GM19452 (cell line): ENCODE measurements at regions not wholly inside any gene's neighbourhood (a gene's known extent, or its start where the extent isn't known, plus 50 kb on each side); places are given as distances from the start of the nearest gene placed in this dataset.
"Not testable (repeated sequence)": the region's sequence is repeated elsewhere in the genome, so short reads cannot be mapped to it uniquely, and the experiment has no call there.

Experiments
- ATAC-seq: cut with Tn5 transposase; IDR thresholded peaks from one replicate; pipeline ENCODE4 v1.9.1; 2021; ENCODE audit not compliant: unreplicated experiment

GRCh38 chr5:163692091-163692490, 186.7 kb downstream of the MAT2B start:
- no peak for ATAC-seq

DNA sequence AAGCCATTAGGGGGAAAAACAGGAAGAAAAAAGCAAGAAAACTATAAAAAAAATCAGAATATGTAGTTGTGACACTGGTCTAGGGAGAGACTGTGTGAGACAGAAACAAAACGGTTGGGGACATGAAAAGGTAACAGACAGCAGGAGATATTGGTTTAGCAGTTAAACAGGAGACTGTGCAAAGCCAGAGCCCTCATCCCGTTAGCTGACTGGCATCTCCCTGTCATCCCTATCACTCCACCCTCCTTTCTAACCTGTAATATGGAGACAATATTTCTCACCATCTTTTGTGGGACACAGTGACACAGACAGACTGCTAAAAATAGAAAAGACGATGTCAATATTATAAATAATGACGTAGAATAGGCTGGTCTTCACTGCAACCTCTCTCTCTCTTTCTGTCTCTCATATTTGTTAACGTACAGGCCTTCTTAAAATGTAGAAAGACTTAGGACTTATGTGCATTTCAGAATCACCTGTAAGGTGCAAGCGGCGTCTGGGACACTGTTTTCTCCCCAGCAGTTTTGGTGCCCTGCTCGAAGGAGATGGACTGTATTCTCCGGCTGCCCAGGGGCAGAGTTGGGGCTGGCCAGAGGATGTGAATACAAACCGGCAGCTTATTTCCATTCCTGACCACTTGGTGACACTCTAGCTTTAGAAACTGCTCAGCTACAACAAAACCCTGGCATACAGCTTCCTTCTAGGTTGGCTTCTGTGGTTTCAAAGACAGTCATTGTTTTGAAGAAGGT, 190.6 kb downstream of the MAT2B start:
- ATAC-seq = peak; percentile 98

DNA sequence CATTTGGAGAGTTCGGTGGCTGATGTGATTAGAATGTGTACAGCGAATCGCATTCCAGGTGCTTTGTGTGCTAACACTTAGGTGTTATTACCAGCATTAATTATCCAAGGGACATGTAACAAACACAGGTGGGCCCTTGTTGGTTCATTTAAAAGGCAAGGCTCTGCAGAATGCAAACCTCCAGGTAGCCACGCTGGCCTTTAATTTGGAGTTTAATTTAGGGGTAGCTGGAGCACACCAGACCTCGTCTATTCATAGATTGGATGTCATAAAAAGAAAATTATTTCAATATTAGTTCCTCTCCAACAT, 191.1 kb downstream of the MAT2B start:
- ATAC-seq = no peak

GRCh38 chr5:163706053-163706771, 200.8 kb downstream of the MAT2B start:
- ATAC-seq = no peak

GRCh38 chr5:163712011-163712410, 206.6 kb downstream of the MAT2B start:
- ATAC-seq = no peak

GRCh38 chr5:163718272-163718671, 212.9 kb downstream of the MAT2B start:
- no peak for ATAC-seq

DNA sequence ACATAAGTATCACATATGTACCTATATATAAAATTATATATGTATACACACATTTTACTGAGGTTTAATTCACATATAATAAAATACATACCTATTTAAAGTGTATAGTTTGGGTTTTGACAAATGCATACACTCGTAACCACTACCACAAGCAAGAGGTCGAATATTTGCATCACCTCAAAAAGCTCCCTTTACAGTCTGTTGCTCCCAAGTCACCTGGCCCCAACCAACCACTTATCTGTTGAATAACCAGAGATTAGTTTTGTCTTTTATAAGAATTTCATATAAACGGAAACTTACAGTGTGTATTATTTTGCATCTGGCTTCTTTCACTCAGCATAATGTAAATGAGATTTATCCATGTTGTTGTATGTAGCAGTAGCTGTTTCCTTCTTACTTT, 218.9 kb downstream of the MAT2B start:
- ATAC-seq = no peak

DNA sequence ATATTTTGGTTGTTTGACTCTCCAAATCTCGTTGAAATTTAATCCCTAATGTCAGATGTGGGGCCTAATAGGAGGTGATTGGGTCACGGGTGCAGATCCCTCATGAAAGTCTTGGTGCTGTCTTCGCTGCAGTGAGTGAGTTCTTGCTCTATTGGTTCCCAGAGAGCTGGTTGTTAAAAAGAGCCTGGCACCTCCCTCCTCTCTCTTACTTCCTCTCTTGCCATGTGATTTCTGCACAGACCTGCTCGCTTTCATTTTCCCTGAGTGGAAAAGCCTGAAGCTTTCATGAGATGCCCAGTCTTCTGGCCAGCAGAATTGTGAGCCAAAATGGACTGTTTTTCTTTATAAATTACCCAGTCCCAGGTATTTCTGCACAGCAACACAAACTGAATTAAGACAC, 221.6 kb downstream of the MAT2B start:
- ATAC-seq = peak; percentile 88

DNA sequence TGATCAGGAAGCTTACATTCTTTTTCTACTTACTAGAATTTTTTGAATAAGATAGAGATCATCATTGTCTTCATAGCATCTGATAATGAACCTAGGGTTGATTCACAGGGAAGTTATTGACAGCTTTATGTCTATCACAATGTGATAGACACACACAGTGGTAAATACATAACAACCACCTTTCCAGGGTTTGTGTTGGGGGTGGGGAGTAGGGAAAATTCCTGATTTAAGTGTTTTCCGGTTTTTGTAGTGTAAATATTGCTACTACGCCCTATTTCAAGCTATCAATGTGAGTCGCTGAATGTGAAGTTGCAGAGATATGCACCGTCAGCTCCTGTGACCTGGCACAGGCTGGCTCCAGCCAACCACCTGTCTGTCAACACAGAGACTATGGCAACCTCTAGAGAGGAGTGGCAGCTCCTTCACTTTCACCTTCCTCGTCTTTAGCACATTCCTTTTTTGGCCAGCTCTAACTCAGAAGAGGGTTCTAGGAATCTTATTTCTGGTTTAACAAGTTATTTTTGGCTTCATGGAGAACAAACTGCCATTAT, 224.9 kb downstream of the MAT2B start:
- ATAC-seq = no peak

GRCh38 chr5:163731256-163731655, 225.8 kb downstream of the MAT2B start:
- no peak for ATAC-seq

DNA sequence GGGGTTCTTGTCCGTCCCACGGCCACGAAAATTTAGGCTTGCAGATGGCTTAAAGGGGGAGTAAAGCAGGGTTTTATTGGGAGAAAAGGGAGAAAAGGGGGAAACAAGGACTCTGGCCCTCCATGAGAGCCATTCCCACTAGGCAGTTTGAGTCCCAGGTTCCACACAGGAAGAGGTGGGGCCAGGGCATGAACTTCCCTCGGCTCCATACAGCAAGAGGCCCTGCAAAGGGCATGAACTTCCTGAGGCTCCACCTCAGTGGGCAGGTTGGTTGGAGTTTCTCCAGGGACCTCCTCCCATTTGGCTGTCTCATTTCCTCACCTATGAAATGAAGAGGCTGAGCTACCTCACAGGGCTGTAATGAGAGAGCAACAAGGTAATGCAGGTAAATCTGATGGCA, 229.7 kb downstream of the MAT2B start:
- no peak for ATAC-seq

- ATAC-seq = no peak
Observed at GRCh38 chr5:163747586-163747985, 242.2 kb downstream of the MAT2B start.

DNA sequence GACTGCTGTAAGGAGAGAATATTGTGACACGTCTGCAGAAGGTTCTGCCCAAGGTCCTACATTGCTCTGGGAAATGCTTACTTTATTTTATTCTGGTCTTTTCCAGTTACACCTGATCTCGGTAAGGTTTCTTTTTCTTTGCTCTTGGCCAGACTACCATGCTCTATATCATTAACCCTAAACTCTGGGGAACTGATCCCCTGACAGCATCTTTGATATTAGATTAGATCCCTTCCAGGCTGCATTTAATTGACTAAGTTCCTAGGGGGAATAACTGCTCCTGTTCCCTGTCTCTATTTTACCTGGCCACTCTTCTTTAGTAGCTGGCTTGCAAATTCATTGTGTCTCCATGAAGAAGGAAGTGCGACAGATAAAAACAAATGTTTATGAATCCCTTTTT, 243.5 kb downstream of the MAT2B start:
- ATAC-seq = no peak

- ATAC-seq = not testable (repeated sequence)
Observed at GRCh38 chr5:163750415-163750814, 245.0 kb downstream of the MAT2B start.

- no peak for ATAC-seq
Observed at GRCh38 chr5:163755505-163755904, 250.1 kb downstream of the MAT2B start.

GRCh38 chr5:163756170-163756569, 250.8 kb downstream of the MAT2B start:
- no peak for ATAC-seq

DNA sequence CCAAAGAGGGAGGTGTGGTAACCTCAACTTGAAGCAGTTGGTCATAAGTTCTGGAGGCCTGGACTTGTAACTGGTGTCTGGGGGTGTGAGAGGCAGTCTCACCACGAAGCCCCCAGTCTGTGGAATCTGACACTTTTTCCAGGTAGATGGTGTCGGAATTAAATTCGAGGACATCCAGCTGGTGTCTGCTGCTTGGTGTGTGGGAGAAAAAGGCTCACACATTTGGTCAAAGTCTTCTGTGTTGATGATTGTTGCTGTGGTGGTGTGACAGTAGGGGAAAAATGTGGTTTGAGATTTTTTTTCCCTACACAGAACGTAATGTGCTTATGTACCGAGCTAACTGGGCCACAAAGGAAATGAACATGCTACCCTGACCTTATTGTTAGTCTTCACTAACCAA, 251.9 kb downstream of the MAT2B start:
- ATAC-seq = no peak

DNA sequence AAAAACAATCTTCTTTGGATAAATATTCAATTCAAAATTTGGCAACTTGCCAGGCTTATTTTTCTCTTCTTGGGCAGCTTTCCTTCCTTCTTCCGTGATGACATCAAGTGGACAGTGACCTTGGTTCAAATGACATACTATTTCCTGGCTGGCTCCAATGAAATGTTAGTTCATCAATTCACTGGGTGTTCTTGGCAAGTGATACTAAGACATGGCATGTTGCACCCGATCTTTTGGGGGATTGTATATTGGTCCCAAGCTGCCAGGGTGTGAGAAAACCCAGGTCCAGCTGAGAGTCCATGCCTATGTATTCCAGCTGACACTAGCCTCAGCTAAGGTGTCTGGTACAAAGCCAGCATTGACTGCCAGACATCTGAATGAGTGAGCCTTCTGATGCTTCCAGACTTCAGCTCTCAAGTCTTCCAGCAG, 252.9 kb downstream of the MAT2B start:
- ATAC-seq = no peak

DNA sequence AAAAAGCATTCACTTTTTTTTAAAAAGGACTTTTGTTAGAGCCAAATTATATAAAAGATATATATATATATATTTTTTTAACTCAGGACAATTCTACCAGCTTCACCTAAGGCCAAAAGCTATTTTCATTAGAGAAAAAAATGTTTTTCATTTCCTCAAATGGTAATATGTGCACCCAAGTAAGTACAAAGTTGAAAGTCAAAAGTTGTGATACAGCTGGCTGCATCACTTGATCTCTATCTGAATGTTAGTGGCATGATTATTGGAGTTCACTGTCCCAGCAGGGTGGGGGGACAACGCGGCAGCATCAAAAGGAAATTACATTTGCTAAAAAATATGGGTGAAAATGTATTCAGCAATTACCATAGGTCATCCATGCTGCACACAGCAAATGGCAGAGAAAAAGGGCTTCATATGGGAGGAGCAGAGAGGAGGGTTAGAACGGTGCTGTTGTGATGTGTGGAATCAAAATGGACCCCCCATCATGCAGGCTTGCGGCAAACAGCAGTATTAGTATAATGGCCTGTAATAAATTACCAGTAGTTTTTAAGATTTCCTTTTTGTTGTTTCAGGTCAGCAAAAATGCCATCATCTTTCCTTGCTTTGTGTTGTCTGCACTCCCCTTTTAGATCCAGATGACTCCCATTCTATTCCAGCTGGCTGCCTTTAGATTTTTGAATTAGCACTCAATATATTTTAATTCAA, 253.7 kb downstream of the MAT2B start:
- no peak for ATAC-seq

- no peak for ATAC-seq
Observed at GRCh38 chr5:163760498-163760897, 255.1 kb downstream of the MAT2B start.

DNA sequence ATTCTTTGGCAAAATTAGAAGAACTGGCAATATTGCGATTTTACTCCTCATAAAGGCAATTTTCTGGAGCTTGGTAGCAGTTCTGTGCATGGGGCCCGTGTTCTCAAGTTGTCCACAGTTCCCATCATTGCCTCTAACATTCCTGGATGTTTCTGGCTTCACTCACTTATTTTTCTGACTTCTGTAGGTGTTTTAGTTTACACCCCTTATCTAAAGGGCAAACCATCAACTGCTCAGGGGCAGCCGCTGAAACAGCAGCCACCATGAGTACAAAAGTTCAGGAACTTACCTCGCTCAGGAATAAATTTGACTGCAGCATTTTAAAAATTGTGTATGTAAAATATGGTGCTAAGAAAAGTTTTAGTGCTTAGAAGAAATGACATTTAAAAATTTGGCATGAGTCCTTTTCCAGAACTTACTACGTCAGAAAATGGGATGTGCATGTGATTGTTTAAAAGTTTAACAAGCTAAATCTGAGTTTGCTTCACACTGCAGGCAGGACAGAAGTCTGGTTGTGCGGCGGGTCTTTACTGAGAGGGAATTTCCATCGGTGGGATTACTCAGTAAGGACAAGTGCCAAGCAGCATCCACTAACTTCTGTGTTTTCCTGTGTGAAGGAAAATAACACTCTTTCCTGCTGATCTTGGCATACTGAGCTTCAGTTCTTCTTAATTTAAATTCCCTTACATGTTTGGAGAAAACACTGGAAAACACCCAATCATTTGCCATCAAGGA, 261.7 kb downstream of the MAT2B start:
- ATAC-seq = no peak
